ENCODE measurements at regions not wholly inside any gene's neighbourhood (a gene's known extent, or its start where the extent isn't known, plus 50 kb on each side); places are given as distances from the start of the nearest gene placed in this dataset.

- DNase-seq = no peak
Observed at GRCh38 chr5:133682451-133682850, 70.1 kb upstream of the FSTL4 start.

DNA sequence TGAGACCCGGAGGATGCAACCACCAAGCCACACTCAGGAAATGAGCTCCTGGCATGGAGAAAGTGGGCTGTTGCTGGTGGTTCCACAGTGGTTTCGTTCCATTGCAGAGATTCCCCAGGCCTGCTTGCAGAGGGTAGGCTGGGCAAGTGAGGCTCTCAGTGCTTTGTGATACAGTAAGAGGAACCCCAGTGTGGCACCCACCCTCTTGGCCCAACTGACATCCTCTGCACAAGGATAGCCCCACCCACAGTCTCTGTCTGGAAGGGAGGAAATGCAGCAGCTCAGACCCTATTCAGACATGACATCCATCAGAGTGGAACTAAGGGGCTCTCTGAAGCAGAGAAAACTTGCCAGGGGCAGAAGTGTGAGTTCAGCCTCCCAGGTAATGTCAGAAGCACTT, 69.6 kb upstream of the FSTL4 start:
- no peak for DNase-seq

GRCh38 chr5:133680830-133681565, 68.7 kb upstream of the FSTL4 start:
- DNase-seq = no peak

DNA sequence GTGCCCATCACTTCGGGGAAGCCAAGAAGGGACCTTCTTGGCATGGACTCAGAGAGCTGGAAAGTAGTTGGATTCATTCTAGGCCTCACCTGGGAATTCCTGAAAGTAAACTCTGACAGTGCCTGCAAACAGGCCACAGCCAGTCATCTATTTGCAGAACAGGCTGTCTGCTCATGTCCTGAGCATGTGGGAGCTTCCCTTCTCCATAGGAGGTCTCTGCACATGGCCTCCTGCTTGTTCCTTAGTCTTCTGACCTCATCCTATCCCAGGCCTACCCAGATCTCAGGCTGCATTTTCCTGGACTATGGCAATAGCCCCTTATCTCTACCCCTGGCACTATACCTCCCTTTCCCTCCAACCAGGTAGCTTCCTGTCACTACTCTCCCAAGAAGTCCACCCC, 67.2 kb upstream of the FSTL4 start:
- no peak for DNase-seq

GRCh38 chr5:133675376-133676154, 63.2 kb upstream of the FSTL4 start:
- DNase-seq = no peak

GRCh38 chr5:133670336-133670735, 58.0 kb upstream of the FSTL4 start:
- DNase-seq = no peak

- DNase-seq = no peak
Observed at GRCh38 chr5:133669472-133669871, 57.1 kb upstream of the FSTL4 start.

- DNase-seq = no peak
Observed at GRCh38 chr5:133668458-133668857, 56.1 kb upstream of the FSTL4 start.

- no peak for DNase-seq
Observed at GRCh38 chr5:133667217-133667616, 54.9 kb upstream of the FSTL4 start.

DNA sequence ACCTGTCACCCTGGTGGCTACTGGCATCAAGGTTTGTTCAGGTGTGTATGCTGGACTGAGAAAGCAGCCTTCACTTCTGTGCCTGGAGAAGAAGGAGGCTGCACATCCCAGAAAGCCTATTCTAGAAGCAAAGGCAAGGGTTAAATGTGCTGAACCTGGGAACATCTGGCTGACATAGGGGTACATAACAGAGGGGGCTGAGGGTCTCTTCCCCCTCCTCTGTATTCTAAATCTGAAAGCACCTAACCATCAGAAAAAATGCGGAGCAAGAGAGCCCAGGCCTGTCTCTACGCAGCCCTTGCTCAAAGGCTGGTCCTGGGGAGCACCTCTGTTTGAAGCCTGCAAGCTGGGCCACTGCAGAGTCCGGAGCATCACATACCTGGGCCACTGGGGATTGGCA, 53.2 kb upstream of the FSTL4 start:
- no peak for DNase-seq

GRCh38 chr5:133664422-133664821, 52.1 kb upstream of the FSTL4 start:
- peak; percentile 14 for DNase-seq

DNA sequence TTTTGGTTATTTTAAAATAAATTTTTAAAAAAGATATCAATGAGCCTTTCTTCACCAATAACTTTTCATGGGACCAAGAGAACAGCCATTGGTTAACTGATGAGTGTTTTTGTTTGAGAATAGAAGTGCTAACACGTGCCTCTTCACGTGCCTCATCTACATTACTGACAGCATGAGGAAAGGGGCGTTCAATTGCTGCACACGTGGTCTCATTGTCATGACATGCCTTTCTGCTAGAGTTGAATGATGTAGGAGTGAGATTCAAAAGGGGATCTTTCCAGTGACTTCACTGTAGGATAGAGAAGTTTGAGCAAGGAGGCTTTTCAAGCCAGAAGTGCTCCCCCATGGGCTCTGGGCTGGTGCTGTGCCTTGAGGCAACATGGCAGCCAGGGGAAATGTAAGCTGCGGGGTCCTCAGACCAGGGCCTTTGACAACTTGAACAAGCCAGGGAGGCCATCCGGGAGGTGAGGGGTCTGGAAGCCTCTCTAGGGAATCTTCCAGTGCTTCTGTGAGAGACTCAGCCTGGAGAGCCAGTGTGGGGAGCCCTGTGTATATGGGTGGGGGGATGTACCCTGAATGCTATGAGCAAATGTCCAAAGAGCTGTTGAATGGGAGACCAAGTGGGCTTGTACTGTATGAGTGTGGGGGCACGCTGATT, 51.2 kb upstream of the FSTL4 start:
- DNase-seq = no peak

DNA sequence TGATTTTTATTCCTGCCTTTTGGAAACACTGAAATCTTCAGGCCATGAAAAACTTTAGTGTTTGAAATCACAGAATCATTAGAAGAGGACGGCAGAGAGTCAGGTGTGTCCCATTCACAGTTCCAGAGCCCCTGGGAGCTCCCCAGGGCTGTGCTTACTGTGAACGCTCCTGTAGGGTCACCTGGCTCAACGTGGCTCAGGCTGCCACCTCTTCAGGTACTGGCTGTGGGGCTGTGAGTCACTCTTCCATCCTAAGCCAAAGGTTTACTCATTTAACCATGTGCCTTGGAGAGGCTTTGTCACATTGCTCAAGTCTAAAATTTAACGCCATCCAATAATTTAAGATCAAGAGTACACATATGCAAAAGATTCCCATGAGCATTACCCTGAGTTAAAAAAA, 50.2 kb upstream of the FSTL4 start:
- no peak for DNase-seq
